ENCODE measurements at regions not wholly inside any gene's neighbourhood (a gene's known extent, or its start where the extent isn't known, plus 50 kb on each side); places are given as distances from the start of the nearest gene placed in this dataset.
"Not testable (repeated sequence)": the region's sequence is repeated elsewhere in the genome, so short reads cannot be mapped to it uniquely, and the experiment has no call there.

- TF ChIP-seq CTCF (conservative IDR thresholded peaks at IDR 0.05; ENCODE audit: low read depth, low read length): no peak
- no peak overlapping the region for H3K4me3 ChIP-seq (ENCODE audit: low read length)
- DNase-seq (ENCODE audit: low read depth): no peak
These were observed 258.8 kb upstream of the GK2 start for GRCh38 chr4:79666875-79667274.

GRCh38 chr4:79666112-79666511, 258.1 kb upstream of the GK2 start:
- no peak for TF ChIP-seq CTCF (conservative IDR thresholded peaks at IDR 0.05; ENCODE audit: low read depth, low read length)
- DNase-seq (ENCODE audit: low read depth): no peak
- no peak overlapping the region for H3K4me3 ChIP-seq (ENCODE audit: low read length)

- H3K4me3 ChIP-seq (ENCODE audit: low read length): no peak overlapping the region
- no peak for DNase-seq (ENCODE audit: low read depth)
- no peak for TF ChIP-seq CTCF (conservative IDR thresholded peaks at IDR 0.05; ENCODE audit: low read depth, low read length)
These were observed 255.8 kb upstream of the GK2 start for GRCh38 chr4:79663865-79664264.

GRCh38 chr4:79663141-79663540, 255.1 kb upstream of the GK2 start:
- H3K4me3 ChIP-seq (ENCODE audit: low read length): no peak overlapping the region
- TF ChIP-seq CTCF (conservative IDR thresholded peaks at IDR 0.05; ENCODE audit: low read depth, low read length): no peak
- DNase-seq (ENCODE audit: low read depth): no peak

GRCh38 chr4:79662651-79663050, 254.6 kb upstream of the GK2 start:
- no peak for TF ChIP-seq CTCF (conservative IDR thresholded peaks at IDR 0.05; ENCODE audit: low read depth, low read length)
- no peak for DNase-seq (ENCODE audit: low read depth)
- H3K4me3 ChIP-seq (ENCODE audit: low read length): no peak overlapping the region

GRCh38 chr4:79661196-79661595, 253.2 kb upstream of the GK2 start:
- TF ChIP-seq CTCF (conservative IDR thresholded peaks at IDR 0.05; ENCODE audit: low read depth, low read length): no peak
- no peak overlapping the region for H3K4me3 ChIP-seq (ENCODE audit: low read length)

GRCh38 chr4:79659308-79659870, 251.4 kb upstream of the GK2 start:
- H3K4me3 ChIP-seq (ENCODE audit: low read length); DNase-seq (ENCODE audit: low read depth): not testable (repeated sequence)

More at GRCh38 chr4:79661196-79661595, 253.2 kb upstream of the GK2 start:
- no peak for DNase-seq (ENCODE audit: low read depth)

- no peak overlapping the region for H3K4me3 ChIP-seq (ENCODE audit: low read length)
- DNase-seq (ENCODE audit: low read depth): no peak
- no peak for TF ChIP-seq CTCF (conservative IDR thresholded peaks at IDR 0.05; ENCODE audit: low read depth, low read length)
These were observed 249.4 kb upstream of the GK2 start for GRCh38 chr4:79657379-79657778.

Measured in retinal pigment epithelial cell (primary cell).